ENCODE measurements at regions not wholly inside any gene's neighbourhood (a gene's known extent, or its start where the extent isn't known, plus 50 kb on each side); places are given as distances from the start of the nearest gene placed in this dataset.

DNA sequence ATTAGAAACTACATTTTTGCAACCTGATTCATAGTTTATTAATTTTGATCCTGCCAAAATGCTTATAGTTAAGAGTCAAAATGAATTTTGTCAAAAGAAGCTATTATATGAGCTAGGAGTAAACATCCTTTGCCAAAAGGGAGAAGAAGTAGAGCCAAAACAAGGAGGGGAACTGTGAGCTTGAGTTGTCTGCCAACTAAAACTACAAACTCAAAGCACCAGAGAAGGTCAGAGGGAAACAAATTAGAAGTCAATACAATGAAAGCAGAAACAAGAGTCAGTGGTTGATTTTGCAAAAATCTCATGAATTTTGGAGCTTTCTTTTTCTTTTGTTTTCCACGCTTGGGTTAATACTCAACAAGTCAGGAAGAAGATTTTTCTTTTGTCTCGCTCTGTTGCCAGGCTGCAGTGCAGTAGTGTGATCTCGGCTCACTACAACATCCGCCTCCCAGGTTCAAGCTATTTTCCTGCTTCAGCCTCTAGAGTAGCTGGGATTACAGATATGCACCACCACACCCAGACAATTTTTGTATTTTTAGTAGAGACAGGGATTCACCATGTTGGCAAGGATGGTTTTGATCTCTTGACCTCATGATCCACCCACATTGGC is 508.5 kb downstream of the RIT2 start:
- H3K4me3 ChIP-seq (ENCODE audit: low read depth, low read length), result no peak overlapping the region
- no peak overlapping the region for H3K4me2 ChIP-seq (ENCODE audit: low read length)
- no peak overlapping the region for H2AFZ ChIP-seq
- no peaks in the 10 kb centered on the region for H3K36me3 ChIP-seq (ENCODE audit: control insufficient read depth, insufficient read depth, low read length)
- H3K27me3 ChIP-seq (ENCODE audit: control insufficient read depth, insufficient read depth, low read length), result no peaks in the 10 kb centered on the region
- no peaks in the 10 kb centered on the region for H3K4me1 ChIP-seq
- H3K9ac ChIP-seq, result no peak overlapping the region
- no peak overlapping the region for H3K27ac ChIP-seq
- no peaks in the 10 kb centered on the region for H3K9me3 ChIP-seq (ENCODE audit: control insufficient read depth, low read length)
- TF ChIP-seq, protein P1, sequence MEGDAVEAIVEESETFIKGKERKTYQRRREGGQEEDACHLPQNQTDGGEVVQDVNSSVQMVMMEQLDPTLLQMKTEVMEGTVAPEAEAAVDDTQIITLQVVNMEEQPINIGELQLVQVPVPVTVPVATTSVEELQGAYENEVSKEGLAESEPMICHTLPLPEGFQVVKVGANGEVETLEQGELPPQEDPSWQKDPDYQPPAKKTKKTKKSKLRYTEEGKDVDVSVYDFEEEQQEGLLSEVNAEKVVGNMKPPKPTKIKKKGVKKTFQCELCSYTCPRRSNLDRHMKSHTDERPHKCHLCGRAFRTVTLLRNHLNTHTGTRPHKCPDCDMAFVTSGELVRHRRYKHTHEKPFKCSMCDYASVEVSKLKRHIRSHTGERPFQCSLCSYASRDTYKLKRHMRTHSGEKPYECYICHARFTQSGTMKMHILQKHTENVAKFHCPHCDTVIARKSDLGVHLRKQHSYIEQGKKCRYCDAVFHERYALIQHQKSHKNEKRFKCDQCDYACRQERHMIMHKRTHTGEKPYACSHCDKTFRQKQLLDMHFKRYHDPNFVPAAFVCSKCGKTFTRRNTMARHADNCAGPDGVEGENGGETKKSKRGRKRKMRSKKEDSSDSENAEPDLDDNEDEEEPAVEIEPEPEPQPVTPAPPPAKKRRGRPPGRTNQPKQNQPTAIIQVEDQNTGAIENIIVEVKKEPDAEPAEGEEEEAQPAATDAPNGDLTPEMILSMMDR (IDR thresholded peaks at IDR 0.05), result no peak
- H3K79me2 ChIP-seq, result no peaks in the 10 kb centered on the region

DNA sequence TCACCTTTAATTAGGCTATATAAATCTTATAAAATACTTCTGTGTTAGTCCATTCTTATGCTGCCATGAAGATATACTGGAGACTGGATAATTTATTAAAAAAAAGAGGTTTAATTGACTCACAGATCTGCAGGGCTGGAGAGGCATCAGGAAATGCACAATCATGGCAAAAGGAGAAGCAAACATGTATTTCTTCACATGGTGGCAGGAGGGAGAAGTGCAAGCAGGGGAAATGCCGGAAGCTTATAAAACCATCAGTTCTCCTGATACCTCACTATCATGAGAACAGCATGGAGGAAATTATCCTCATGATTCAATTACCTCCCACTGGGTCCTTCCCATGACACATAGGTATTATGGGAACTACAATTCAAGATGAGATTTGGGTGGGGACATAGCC is 504.4 kb downstream of the RIT2 start:
- H3K4me1 ChIP-seq, result no peaks in the 10 kb centered on the region
- no peak overlapping the region for H3K27ac ChIP-seq
- H3K4me3 ChIP-seq (ENCODE audit: low read depth, low read length), result no peak overlapping the region
- no peak overlapping the region for H2AFZ ChIP-seq
- no peaks in the 10 kb centered on the region for H3K36me3 ChIP-seq (ENCODE audit: control insufficient read depth, insufficient read depth, low read length)
- TF ChIP-seq, protein P1 (IDR thresholded peaks at IDR 0.05), result no peak
- H3K27me3 ChIP-seq (ENCODE audit: control insufficient read depth, insufficient read depth, low read length), result no peaks in the 10 kb centered on the region
- H3K9me3 ChIP-seq (ENCODE audit: control insufficient read depth, low read length), result no peaks in the 10 kb centered on the region
- H3K9ac ChIP-seq, result no peak overlapping the region
- H3K79me2 ChIP-seq, result no peaks in the 10 kb centered on the region
- H3K4me2 ChIP-seq (ENCODE audit: low read length), result no peak overlapping the region

DNA sequence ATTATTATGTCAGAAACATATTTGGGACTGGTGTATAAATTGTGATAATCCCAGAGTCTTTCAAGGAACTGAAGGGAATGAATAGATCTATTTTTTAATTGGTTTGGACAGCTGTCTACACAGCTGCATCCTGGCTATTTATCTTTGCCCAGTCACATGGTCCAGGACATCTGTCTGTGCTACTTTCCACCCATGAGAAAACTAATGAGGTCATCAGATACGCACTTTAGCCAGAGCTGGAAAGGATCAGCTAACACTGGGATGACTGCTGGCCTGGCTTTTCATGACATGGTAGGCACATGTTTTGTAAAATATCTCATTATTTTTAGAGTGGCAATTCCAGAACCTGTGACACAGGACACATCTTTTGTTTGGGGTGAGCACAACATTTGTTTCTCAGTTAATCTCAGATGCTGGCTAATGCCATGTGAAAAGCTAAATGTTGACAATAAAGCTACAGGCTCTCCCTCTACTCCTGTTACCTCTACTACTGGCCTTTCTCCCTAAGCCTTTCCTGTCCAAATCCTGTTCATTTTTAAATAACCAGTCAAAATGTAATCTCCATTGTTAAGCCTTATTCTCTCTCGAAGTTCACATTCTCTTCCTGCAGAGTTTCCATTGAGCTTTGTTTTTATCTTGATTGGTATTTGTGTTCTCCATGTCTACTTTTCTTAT is 500.7 kb downstream of the RIT2 start:
- TF ChIP-seq, protein P1 (IDR thresholded peaks at IDR 0.05), result no peak
- Histone ChIP-seq H3K9me3 (ENCODE audit: control insufficient read depth, low read length) (no peaks in the 10 kb centered on the region), H3K27ac (no peak overlapping the region)

DNA sequence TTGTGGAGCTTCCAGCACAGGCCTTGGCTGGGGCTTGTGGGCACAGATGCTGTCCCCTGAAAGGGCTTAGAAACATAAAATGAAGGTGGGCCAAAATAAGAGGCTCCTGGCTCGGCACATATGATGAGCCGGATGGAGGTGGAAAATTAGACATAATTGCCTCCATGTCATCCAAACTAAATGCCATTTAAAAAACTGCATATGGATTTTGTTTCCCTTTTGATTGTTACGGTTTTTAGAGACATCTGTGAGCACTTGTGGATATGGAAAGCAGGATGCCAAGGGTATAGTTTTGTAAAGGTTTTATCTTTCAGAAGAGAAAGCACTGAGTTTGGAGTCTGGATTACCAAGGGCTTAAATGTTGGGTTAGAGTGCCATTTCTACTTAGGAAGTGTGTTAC is 498.3 kb downstream of the RIT2 start:
- Histone ChIP-seq H3K9ac (no peak overlapping the region), H3K27me3 (ENCODE audit: control insufficient read depth, insufficient read depth, low read length) (no peaks in the 10 kb centered on the region), H3K79me2 (no peaks in the 10 kb centered on the region), H3K4me1 (no peaks in the 10 kb centered on the region), H3K36me3 (ENCODE audit: control insufficient read depth, insufficient read depth, low read length) (no peaks in the 10 kb centered on the region), H3K27ac (no peak overlapping the region), H3K4me2 (ENCODE audit: low read length) (no peak overlapping the region), H3K4me3 (ENCODE audit: low read depth, low read length) (no peak overlapping the region), H2AFZ (no peak overlapping the region), H3K9me3 (ENCODE audit: control insufficient read depth, low read length) (no peaks in the 10 kb centered on the region)
- TF ChIP-seq, protein P1 (IDR thresholded peaks at IDR 0.05), result no peak

More for the DNA sequence above, 500.7 kb downstream of the RIT2 start:
- H3K36me3 ChIP-seq (ENCODE audit: control insufficient read depth, insufficient read depth, low read length), result no peaks in the 10 kb centered on the region
- no peak overlapping the region for H3K4me3 ChIP-seq (ENCODE audit: low read depth, low read length)
- H3K4me2 ChIP-seq (ENCODE audit: low read length), result no peak overlapping the region
- no peak overlapping the region for H2AFZ ChIP-seq
- H3K4me1 ChIP-seq, result no peaks in the 10 kb centered on the region
- H3K79me2 ChIP-seq, result no peaks in the 10 kb centered on the region
- H3K9ac ChIP-seq, result no peak overlapping the region
- H3K27me3 ChIP-seq (ENCODE audit: control insufficient read depth, insufficient read depth, low read length), result no peaks in the 10 kb centered on the region

DNA sequence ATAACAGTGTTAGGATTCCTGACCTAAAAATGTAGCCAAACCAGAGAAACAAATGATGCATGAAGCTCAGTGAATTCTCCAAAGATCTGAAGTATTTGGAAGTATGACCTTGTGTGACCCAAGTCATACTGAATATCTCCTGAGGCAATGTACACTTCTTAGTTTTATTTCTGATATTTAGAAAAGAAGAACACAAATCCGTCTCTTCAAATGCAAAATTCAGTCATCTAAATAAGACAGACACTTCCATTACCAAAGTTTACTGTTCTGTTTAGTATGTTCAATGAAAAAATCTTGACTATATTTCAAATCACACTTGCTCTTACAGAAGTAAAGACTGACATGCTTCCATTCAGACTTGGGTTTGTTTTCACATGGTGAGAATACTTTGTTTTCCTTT is 495.7 kb downstream of the RIT2 start:
- no peaks in the 10 kb centered on the region for H3K79me2 ChIP-seq
- H3K27ac ChIP-seq, result no peak overlapping the region
- TF ChIP-seq, protein P1 (IDR thresholded peaks at IDR 0.05), result no peak
- H3K9ac ChIP-seq, result no peak overlapping the region
- no peaks in the 10 kb centered on the region for H3K4me1 ChIP-seq
- H2AFZ ChIP-seq, result no peak overlapping the region
- H3K4me2 ChIP-seq (ENCODE audit: low read length), result no peak overlapping the region
- no peaks in the 10 kb centered on the region for H3K36me3 ChIP-seq (ENCODE audit: control insufficient read depth, insufficient read depth, low read length)
- no peak overlapping the region for H3K4me3 ChIP-seq (ENCODE audit: low read depth, low read length)
- H3K9me3 ChIP-seq (ENCODE audit: control insufficient read depth, low read length), result no peaks in the 10 kb centered on the region
- no peaks in the 10 kb centered on the region for H3K27me3 ChIP-seq (ENCODE audit: control insufficient read depth, insufficient read depth, low read length)

All from parathyroid adenoma (tissue), 2 donors.